GM12878 (cell line): ENCODE measurements at regions not wholly inside any gene's neighbourhood (a gene's known extent, or its start where the extent isn't known, plus 50 kb on each side); places are given as distances from the start of the nearest gene placed in this dataset.

Experiments used
- ATAC-seq: fragments of 200-7000 bp; cut with Tn5 transposase; 3 replicates; pipeline ENCODE4 v1.9.1; 2020; ENCODE audit warnings: mild to moderate bottlenecking, moderate library complexity
- BruUV-seq: library from RNA; stranded (reverse); fragments of 400-500 nt; replicated peaks from 2 replicates; lab custom pipeline; 2021; lab: Mats Ljungman, UMichigan
- CTCF ChIA-PET: fragments of 300-600 bp; sonication (Branson Sonifier 250); formaldehyde crosslinking; extraction: SDS; loops from one replicate; lab custom pipeline; 2021; ENCODE audit warnings: inconsistent platforms; lab: Yijun Ruan, JAX
- POLR2A ChIA-PET: fragments of 350-600 bp; formaldehyde crosslinking; extraction: SDS; loops from one replicate; lab custom pipeline; 2021; ENCODE audit warnings: inconsistent platforms; lab: Charles Lee
- RAD21 ChIA-PET: fragments of 300-600 bp; sonication (Branson Sonifier 250); formaldehyde crosslinking; loops from one replicate; lab custom pipeline; 2023; ENCODE audit warnings: antibody characterized with exemption; ENCODE audit not compliant: unreplicated experiment; lab: Charles Lee
- SMC1A ChIA-PET: fragments of 300-600 bp; sonication (Branson Sonifier 250); formaldehyde crosslinking; loops from one replicate; lab custom pipeline; 2023; ENCODE audit not compliant: unreplicated experiment, uncharacterized antibody; lab: Charles Lee
- DNase-seq: peaks from one replicate; pipeline ENCODE4 v3.0.0-alpha.2; 2011; ENCODE audit warnings: low read depth, low spot score
- FAIRE-seq: peaks from 3 replicates; lab custom pipeline; 2011; peaks lifted over from hg19 to GRCh38; lab: Jason Lieb, UNC
- H2AFZ ChIP-seq: 2 replicates; pipeline ENCODE4 v1.6.0; 2011; ENCODE audit warnings: low read depth, low read length, control low read depth; ENCODE audit not compliant: control insufficient read depth
- H3K27ac ChIP-seq: 2 replicates; pipeline ENCODE4 v1.5.1; 2011; ENCODE audit warnings: control low read depth; ENCODE audit not compliant: control insufficient read depth, insufficient read depth
- H3K27me3 ChIP-seq, 2 experiments: replicated peaks in 1 of 2; 2 replicates each; pipeline versions ENCODE4 v1.6.0 to v1.6.1; 2011; ENCODE audit warnings: low read length in 1 of 2; ENCODE audit not compliant: control insufficient read depth in 2 of 2, insufficient read depth in 2 of 2
- H3K36me3 ChIP-seq, 2 experiments: 2 replicates each; pipeline ENCODE4 v1.5.1; 2011; ENCODE audit warnings: low read length in 1 of 2; ENCODE audit not compliant: control insufficient read depth in 2 of 2, insufficient read depth in 2 of 2
- H3K4me1 ChIP-seq: 2 replicates; pipeline ENCODE4 v1.6.1; 2011; ENCODE audit warnings: mild to moderate bottlenecking, low read length, moderate library complexity, mixed read lengths; ENCODE audit not compliant: control insufficient read depth, insufficient read depth
- H3K4me2 ChIP-seq: 2 replicates; pipeline ENCODE4 v1.6.0; 2011; ENCODE audit warnings: control low read depth; ENCODE audit not compliant: control insufficient read depth, insufficient read depth
- H3K4me3 ChIP-seq: fragments of 200-600 bp; sonication (generic); 2 replicates; pipeline ENCODE4 v1.5.1; 2016
- H3K79me2 ChIP-seq: 2 replicates; pipeline ENCODE4 v1.6.0; 2011; ENCODE audit warnings: low read length; ENCODE audit not compliant: control insufficient read depth, insufficient read depth
- H3K9ac ChIP-seq: 2 replicates; pipeline ENCODE4 v1.8.0; 2011; ENCODE audit warnings: low read length, control low read depth, mixed read lengths; ENCODE audit not compliant: control insufficient read depth, insufficient read depth
- H3K9me3 ChIP-seq: replicated peaks from 3 replicates; pipeline ENCODE4 v1.5.1; 2011; ENCODE audit warnings: mild to moderate bottlenecking, low read length; ENCODE audit not compliant: control insufficient read depth, insufficient read depth
- H4K20me1 ChIP-seq: 2 replicates; pipeline ENCODE4 v1.6.0; 2011; ENCODE audit not compliant: control insufficient read depth, insufficient read depth
- ASH2L ChIP-seq: fragments of 300-600, 200-600 bp; sonication (generic); IDR thresholded peaks from 2 replicates; pipeline ENCODE4 v1.6.1; 2017; ENCODE audit warnings: low read depth, mild to moderate bottlenecking, borderline replicate concordance
- BRCA1 ChIP-seq: IDR thresholded peaks from 2 replicates; pipeline ENCODE4 v1.6.1; 2011; ENCODE audit warnings: low read depth, low read length, improper control_type of control experiment
- CHD2 ChIP-seq: IDR thresholded peaks from 2 replicates; pipeline ENCODE4 v1.6.1; 2011; ENCODE audit warnings: low read depth, low read length, improper control_type of control experiment, borderline replicate concordance
- CREM ChIP-seq: IDR thresholded peaks from 2 replicates; pipeline ENCODE4 v1.6.1; 2014; ENCODE audit warnings: antibody characterized with exemption, low read depth
- FOXM1 ChIP-seq: IDR thresholded peaks from 2 replicates; pipeline ENCODE4 v1.6.1; 2012; ENCODE audit warnings: low read depth, mild to moderate bottlenecking, inconsistent platforms, low read length, moderate library complexity
- KAT2A ChIP-seq: conservative IDR thresholded peaks from 2 replicates; pipeline ENCODE4 v1.6.1; 2011; ENCODE audit warnings: low read depth, low read length; ENCODE audit not compliant: control insufficient read depth
- MEF2B ChIP-seq: fragments of 450-650 bp; IDR thresholded peaks from 2 replicates; pipeline ENCODE4 v1.6.1; 2018; ENCODE audit warnings: mild to moderate bottlenecking, moderate library complexity; ENCODE audit not compliant: partially characterized antibody, poor library complexity, severe bottlenecking
- SPI1 ChIP-seq: IDR thresholded peaks from 2 replicates; pipeline ENCODE4 v1.6.1; 2011; ENCODE audit warnings: low read depth, mild to moderate bottlenecking, low read length, moderate library complexity, borderline replicate concordance; ENCODE audit not compliant: insufficient read depth
- TCF12 ChIP-seq: IDR thresholded peaks from 2 replicates; pipeline ENCODE4 v1.6.1; 2011; ENCODE audit warnings: low read depth, mild to moderate bottlenecking, low read length
- TCF7 ChIP-seq: IDR thresholded peaks from 2 replicates; pipeline ENCODE4 v1.6.1; 2014; ENCODE audit warnings: antibody characterized with exemption, borderline replicate concordance
- ZNF622 ChIP-seq: fragments of 450-650 bp; IDR thresholded peaks from 2 replicates; pipeline ENCODE4 v1.6.1; 2017; ENCODE audit warnings: mild to moderate bottlenecking, inconsistent platforms
- WGBS: methylation state at CpG from one replicate; pipeline ENCODE4 v1.1.6; 2016; ENCODE audit warnings: low lambda C conversion rate; ENCODE audit not compliant: insufficient replicate concordance, insufficient coverage; ENCODE audit errors: missing lambda C conversion rate; 5-methylcytosine and 5-hydroxymethylcytosine counted together
- in situ Hi-C: fragments of 300-500 bp; cut with MboI; formaldehyde crosslinking; loops from 9 replicates; pipeline ENCODE4 v1.14.3; 2018; ENCODE audit warnings: mixed read lengths
- intact Hi-C: fragments of 100-400 bp; cut with micrococcal nuclease; formaldehyde crosslinking; loops from one replicate; pipeline ENCODE4 v1.14.2; 2022; ENCODE audit not compliant: unreplicated experiment
- TF ChIP-seq, protein P1 (sequence below): fragments of 150-350 bp; IDR thresholded peaks from 2 replicates; pipeline ENCODE4 v1.6.1; 2016; ENCODE audit warnings: low read depth, low read length

DNA sequence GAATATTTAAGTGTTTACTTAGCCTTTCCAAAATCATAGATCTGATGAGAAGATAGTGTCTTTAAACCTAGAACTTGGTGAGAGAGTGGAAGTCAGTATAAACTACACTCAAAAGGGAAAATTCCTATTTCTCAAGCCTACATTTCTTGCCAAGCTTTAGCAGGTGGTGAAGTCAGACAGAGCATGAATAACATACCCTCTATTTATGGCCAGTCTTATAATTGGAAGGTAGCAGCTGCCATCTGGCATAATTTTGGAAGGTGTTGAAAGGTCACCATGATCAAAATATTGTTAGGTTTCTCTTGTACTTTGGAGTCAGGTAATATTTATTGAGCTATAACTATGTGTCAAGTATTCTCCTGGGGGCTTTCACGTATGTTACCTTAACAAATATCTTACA lies 729.3 kb upstream of the KIF2B start:
- RAD21 ChIA-PET, result no interaction called here
- TF ChIP-seq MEF2B (no peak), BRCA1 (no peak), FOXM1 (no peak)
- no peak overlapping the region for H2AFZ ChIP-seq
- H3K27me3 ChIP-seq, result no peaks in the 10 kb centered on the region
- H4K20me1 ChIP-seq, result no peaks in the 10 kb centered on the region
- H3K79me2 ChIP-seq, result no peaks in the 10 kb centered on the region
- H3K4me2 ChIP-seq, result no peak overlapping the region
- no peaks in the 10 kb centered on the region for H3K36me3 ChIP-seq
- no TSS peak for BruUV-seq
- CTCF ChIA-PET, result no interaction called here
- intact Hi-C loops, result no loop called here
- no peak for DNase-seq
- POLR2A ChIA-PET, result no interaction called here
- no peaks in the 10 kb centered on the region for H3K4me1 ChIP-seq
- no peaks in the 10 kb centered on the region for H3K9me3 ChIP-seq
- FAIRE-seq, result no peak
- SMC1A ChIA-PET, result no interaction called here
- 0% methylated on average over 1 of the region's 1 CpG for WGBS
- in situ Hi-C loops, result no loop called here
- H3K9ac ChIP-seq, result no peak overlapping the region
- no peak overlapping the region for H3K27ac ChIP-seq
- ATAC-seq, result no peak
- no peak overlapping the region for H3K4me3 ChIP-seq

- FAIRE-seq (no peak), DNase-seq (no peak), ATAC-seq (no peak)
- Histone ChIP-seq H3K4me3 (no peak overlapping the region), H3K9me3 (no peaks in the 10 kb centered on the region), H3K4me1 (no peaks in the 10 kb centered on the region), H4K20me1 (no peaks in the 10 kb centered on the region), H3K36me3 (no peaks in the 10 kb centered on the region), H3K27ac (no peak overlapping the region), H2AFZ (no peak overlapping the region), H3K9ac (no peak overlapping the region), H3K79me2 (no peaks in the 10 kb centered on the region), H3K27me3 (no peaks in the 10 kb centered on the region), H3K4me2 (no peak overlapping the region)
- ChIA-PET CTCF (no interaction called here), SMC1A (no interaction called here), POLR2A (interaction anchor here (0.5 kb wide), 1 partner anchor 466 kb away, joined by 3 read pairs; no protein-coding TSS in a partner anchor), RAD21 (no interaction called here)
- intact Hi-C loops (no loop called here), in situ Hi-C loops (no loop called here)
- WGBS, result 16% methylated on average over 2 of the region's 2 CpGs
- no peak for TF ChIP-seq ASH2L
- TF ChIP-seq, protein P1, sequence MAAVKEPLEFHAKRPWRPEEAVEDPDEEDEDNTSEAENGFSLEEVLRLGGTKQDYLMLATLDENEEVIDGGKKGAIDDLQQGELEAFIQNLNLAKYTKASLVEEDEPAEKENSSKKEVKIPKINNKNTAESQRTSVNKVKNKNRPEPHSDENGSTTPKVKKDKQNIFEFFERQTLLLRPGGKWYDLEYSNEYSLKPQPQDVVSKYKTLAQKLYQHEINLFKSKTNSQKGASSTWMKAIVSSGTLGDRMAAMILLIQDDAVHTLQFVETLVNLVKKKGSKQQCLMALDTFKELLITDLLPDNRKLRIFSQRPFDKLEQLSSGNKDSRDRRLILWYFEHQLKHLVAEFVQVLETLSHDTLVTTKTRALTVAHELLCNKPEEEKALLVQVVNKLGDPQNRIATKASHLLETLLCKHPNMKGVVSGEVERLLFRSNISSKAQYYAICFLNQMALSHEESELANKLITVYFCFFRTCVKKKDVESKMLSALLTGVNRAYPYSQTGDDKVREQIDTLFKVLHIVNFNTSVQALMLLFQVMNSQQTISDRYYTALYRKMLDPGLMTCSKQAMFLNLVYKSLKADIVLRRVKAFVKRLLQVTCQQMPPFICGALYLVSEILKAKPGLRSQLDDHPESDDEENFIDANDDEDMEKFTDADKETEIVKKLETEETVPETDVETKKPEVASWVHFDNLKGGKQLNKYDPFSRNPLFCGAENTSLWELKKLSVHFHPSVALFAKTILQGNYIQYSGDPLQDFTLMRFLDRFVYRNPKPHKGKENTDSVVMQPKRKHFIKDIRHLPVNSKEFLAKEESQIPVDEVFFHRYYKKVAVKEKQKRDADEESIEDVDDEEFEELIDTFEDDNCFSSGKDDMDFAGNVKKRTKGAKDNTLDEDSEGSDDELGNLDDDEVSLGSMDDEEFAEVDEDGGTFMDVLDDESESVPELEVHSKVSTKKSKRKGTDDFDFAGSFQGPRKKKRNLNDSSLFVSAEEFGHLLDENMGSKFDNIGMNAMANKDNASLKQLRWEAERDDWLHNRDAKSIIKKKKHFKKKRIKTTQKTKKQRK, result no peak
- TF ChIP-seq CREM, result no peak
- TF ChIP-seq KAT2A, result no peak
- no peak for TF ChIP-seq ZNF622
- no peak for TF ChIP-seq TCF12
- no peak for TF ChIP-seq TCF7
- no peak for TF ChIP-seq CHD2
- no peak for TF ChIP-seq SPI1
- no TSS peak for BruUV-seq
These were observed 730.7 kb upstream of the KIF2B start for GRCh38 chr17:53092072-53092471.
